Parathyroid adenoma (tissue), 2 donors: ENCODE measurements at regions not wholly inside any gene's neighbourhood (a gene's known extent, or its start where the extent isn't known, plus 50 kb on each side); places are given as distances from the start of the nearest gene placed in this dataset.

Experiments
- H2AFZ ChIP-seq: fragments of 300-600 bp; sonication (generic); one replicate; pipeline ENCODE4 v1.7.0; 2017; ENCODE audit warnings: antibody characterized with exemption, mild to moderate bottlenecking
- H3K27ac ChIP-seq: fragments of 300-600 bp; sonication (generic); one replicate; pipeline ENCODE4 v1.7.0; 2017
- H3K27me3 ChIP-seq: fragments of 300-600 bp; sonication (generic); one replicate; pipeline ENCODE4 v1.7.0; 2017; ENCODE audit warnings: low read length; ENCODE audit not compliant: control insufficient read depth, insufficient read depth
- H3K36me3 ChIP-seq: fragments of 300-600 bp; sonication (generic); one replicate; pipeline ENCODE4 v1.7.0; 2017; ENCODE audit warnings: low read length; ENCODE audit not compliant: control insufficient read depth, insufficient read depth
- H3K4me1 ChIP-seq: fragments of 300-600 bp; sonication (generic); one replicate; pipeline ENCODE4 v1.7.0; 2017; ENCODE audit warnings: control low read depth
- H3K4me2 ChIP-seq: fragments of 300-600 bp; sonication (generic); one replicate; pipeline ENCODE4 v1.7.0; 2017; ENCODE audit warnings: low read length
- H3K4me3 ChIP-seq: fragments of 300-600 bp; sonication (generic); one replicate; pipeline ENCODE4 v1.7.0; 2017; ENCODE audit warnings: low read depth, low read length
- H3K79me2 ChIP-seq: fragments of 300-600 bp; sonication (generic); one replicate; pipeline ENCODE4 v1.7.0; 2017; ENCODE audit warnings: control low read depth
- H3K9ac ChIP-seq: fragments of 300-600 bp; sonication (generic); one replicate; pipeline ENCODE4 v1.7.0; 2017; ENCODE audit warnings: mild to moderate bottlenecking
- H3K9me3 ChIP-seq: fragments of 300-600 bp; sonication (generic); one replicate; pipeline ENCODE4 v1.7.0; 2017; ENCODE audit warnings: low read length; ENCODE audit not compliant: control insufficient read depth
- TF ChIP-seq, protein P1 (sequence below): fragments of 300-600 bp; sonication (generic); IDR thresholded peaks from one replicate; pipeline ENCODE4 v1.7.0; 2017; ENCODE audit warnings: antibody characterized with exemption, mild to moderate bottlenecking
- donor health status: primary hyperparathyroidism.

DNA sequence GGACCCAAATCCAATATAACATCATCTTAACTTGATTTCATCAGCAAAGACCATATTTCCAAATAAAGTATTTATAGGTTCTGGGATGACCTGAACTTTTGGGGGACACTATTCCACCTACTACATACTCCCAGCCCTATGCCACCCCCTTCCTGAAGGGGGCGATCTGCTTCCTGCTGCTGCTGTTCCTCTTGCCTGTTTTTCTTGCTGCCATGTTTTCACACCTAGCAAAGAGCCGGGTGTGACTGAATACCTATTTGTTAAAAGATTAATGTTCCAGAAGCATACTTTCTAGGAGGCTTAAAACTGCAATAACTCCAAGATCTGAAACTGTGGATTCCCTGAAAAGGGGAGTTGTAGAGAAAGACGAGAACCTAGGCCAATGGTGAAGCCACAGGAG is 89.7 kb downstream of the ICOS start:
- Histone ChIP-seq H3K27me3 (no peaks in the 10 kb centered on the region), H3K9ac (no peak overlapping the region), H3K36me3 (no peaks in the 10 kb centered on the region), H2AFZ (no peak overlapping the region), H3K4me1 (peaks cover 13% of the 10 kb centered on the region), H3K4me2 (no peak overlapping the region), H3K79me2 (no peaks in the 10 kb centered on the region), H3K9me3 (no peaks in the 10 kb centered on the region), H3K27ac (no peak overlapping the region), H3K4me3 (no peak overlapping the region)
- TF ChIP-seq, protein P1, sequence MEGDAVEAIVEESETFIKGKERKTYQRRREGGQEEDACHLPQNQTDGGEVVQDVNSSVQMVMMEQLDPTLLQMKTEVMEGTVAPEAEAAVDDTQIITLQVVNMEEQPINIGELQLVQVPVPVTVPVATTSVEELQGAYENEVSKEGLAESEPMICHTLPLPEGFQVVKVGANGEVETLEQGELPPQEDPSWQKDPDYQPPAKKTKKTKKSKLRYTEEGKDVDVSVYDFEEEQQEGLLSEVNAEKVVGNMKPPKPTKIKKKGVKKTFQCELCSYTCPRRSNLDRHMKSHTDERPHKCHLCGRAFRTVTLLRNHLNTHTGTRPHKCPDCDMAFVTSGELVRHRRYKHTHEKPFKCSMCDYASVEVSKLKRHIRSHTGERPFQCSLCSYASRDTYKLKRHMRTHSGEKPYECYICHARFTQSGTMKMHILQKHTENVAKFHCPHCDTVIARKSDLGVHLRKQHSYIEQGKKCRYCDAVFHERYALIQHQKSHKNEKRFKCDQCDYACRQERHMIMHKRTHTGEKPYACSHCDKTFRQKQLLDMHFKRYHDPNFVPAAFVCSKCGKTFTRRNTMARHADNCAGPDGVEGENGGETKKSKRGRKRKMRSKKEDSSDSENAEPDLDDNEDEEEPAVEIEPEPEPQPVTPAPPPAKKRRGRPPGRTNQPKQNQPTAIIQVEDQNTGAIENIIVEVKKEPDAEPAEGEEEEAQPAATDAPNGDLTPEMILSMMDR = no peak

DNA sequence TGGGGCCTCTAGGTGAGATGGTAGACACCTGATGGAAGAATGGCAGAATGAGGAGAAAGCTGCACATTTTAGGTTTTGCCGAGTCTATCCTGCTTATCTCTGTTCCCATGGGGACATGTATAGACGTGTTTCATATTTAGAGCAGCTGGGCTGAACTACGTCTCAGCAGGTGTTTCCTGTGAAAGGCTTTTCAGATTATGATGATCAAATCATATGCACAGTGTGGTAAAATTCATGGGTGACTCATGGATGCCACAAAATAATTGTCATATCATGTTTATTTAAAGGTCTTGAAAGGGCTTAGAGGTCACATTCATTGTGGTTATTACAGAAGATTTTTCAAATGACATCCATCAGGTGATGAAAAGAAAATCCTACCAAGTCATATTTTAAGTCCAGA is 90.5 kb downstream of the ICOS start:
- TF ChIP-seq, protein P1 = no peak
- H3K27me3 ChIP-seq = no peaks in the 10 kb centered on the region
- no peak overlapping the region for H3K4me2 ChIP-seq
- no peak overlapping the region for H3K27ac ChIP-seq
- no peaks in the 10 kb centered on the region for H3K79me2 ChIP-seq
- no peaks in the 10 kb centered on the region for H3K9me3 ChIP-seq
- H3K36me3 ChIP-seq = no peaks in the 10 kb centered on the region
- no peak overlapping the region for H3K4me3 ChIP-seq
- H3K4me1 ChIP-seq = peaks cover 7% of the 10 kb centered on the region
- no peak overlapping the region for H3K9ac ChIP-seq
- H2AFZ ChIP-seq = no peak overlapping the region

GRCh38 chr2:204030322-204030721 is 93.8 kb downstream of the ICOS start:
- Histone ChIP-seq H3K4me1 (no peaks in the 10 kb centered on the region), H3K4me3 (no peak overlapping the region), H3K4me2 (no peak overlapping the region), H3K27ac (no peak overlapping the region), H2AFZ (no peak overlapping the region), H3K9me3 (no peaks in the 10 kb centered on the region), H3K9ac (no peak overlapping the region), H3K36me3 (no peaks in the 10 kb centered on the region), H3K27me3 (no peaks in the 10 kb centered on the region), H3K79me2 (no peaks in the 10 kb centered on the region)
- TF ChIP-seq, protein P1 = no peak

DNA sequence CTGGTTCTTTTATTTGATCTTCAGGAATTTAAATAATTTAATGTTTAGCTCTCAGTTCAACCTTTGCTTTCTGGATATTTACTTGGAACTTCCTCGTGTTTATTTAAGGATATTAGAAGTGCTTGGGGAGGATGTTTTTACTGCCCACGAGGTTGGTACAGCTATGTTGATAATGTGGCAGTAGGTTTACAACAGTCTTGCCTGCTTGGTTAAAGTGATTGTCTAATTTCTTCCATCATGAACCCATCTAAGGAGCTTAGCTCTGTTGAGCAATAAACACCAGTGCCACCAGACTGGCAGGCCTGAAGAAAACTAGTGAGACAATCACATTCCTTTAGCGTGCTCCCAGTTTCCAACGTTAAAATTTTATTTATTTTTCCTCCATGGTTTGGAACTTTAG is 94.5 kb downstream of the ICOS start:
- no peak overlapping the region for H3K27ac ChIP-seq
- H3K9ac ChIP-seq = no peak overlapping the region
- H3K9me3 ChIP-seq = no peaks in the 10 kb centered on the region
- no peak overlapping the region for H3K4me3 ChIP-seq
- H3K4me2 ChIP-seq = no peak overlapping the region
- no peaks in the 10 kb centered on the region for H3K79me2 ChIP-seq
- no peaks in the 10 kb centered on the region for H3K4me1 ChIP-seq
- H3K27me3 ChIP-seq = no peaks in the 10 kb centered on the region
- TF ChIP-seq, protein P1 = no peak
- no peak overlapping the region for H2AFZ ChIP-seq
- H3K36me3 ChIP-seq = no peaks in the 10 kb centered on the region

DNA sequence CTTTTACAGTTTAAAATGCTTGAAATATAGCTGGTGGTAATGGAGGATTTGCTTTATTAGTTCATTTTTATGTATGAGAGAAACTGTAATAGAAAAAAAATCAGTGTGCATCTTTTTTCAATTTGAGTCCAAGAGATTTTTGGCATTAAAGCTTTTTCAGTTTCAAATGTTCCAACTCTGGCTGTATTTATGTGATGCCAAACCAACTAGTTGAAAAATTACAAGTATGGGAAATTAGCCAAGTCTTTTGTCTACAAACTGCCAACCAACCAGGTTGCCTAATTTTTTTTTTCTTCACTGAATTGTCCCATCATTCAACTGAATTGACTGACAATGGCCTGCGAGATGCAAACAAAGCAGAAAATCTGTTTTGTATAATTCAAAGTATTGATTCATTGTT is 95.7 kb downstream of the ICOS start:
- H3K27ac ChIP-seq = no peak overlapping the region
- no peak overlapping the region for H3K4me3 ChIP-seq
- TF ChIP-seq, protein P1 = no peak
- H3K4me1 ChIP-seq = no peaks in the 10 kb centered on the region
- H3K9ac ChIP-seq = no peak overlapping the region
- no peak overlapping the region for H2AFZ ChIP-seq
- no peaks in the 10 kb centered on the region for H3K79me2 ChIP-seq
- no peaks in the 10 kb centered on the region for H3K9me3 ChIP-seq
- H3K36me3 ChIP-seq = no peaks in the 10 kb centered on the region
- no peaks in the 10 kb centered on the region for H3K27me3 ChIP-seq
- no peak overlapping the region for H3K4me2 ChIP-seq
